Right ventricle myocardium inferior (tissue), 1 donor: ENCODE measurements at regions not wholly inside any gene's neighbourhood (a gene's known extent, or its start where the extent isn't known, plus 50 kb on each side); places are given as distances from the start of the nearest gene placed in this dataset.

ENCODE experiments used
- ATAC-seq: fragments of 200-7000 bp; cut with Tn5 transposase; one replicate; pipeline ENCODE4 v1.9.1; 2020; ENCODE audit warnings: mild to moderate bottlenecking, moderate library complexity
- DNase-seq: peaks from one replicate; pipeline ENCODE4 v3.0.0; 2021; ENCODE audit errors: missing footprints
- intact Hi-C: fragments of 100-400 bp; cut with DNase I; formaldehyde crosslinking; loops from one replicate; pipeline ENCODE4 v1.11.0; 2022
- donor health status: DM: no; HTN: yes; CAD: no; lungs with severe emphysema.

DNA sequence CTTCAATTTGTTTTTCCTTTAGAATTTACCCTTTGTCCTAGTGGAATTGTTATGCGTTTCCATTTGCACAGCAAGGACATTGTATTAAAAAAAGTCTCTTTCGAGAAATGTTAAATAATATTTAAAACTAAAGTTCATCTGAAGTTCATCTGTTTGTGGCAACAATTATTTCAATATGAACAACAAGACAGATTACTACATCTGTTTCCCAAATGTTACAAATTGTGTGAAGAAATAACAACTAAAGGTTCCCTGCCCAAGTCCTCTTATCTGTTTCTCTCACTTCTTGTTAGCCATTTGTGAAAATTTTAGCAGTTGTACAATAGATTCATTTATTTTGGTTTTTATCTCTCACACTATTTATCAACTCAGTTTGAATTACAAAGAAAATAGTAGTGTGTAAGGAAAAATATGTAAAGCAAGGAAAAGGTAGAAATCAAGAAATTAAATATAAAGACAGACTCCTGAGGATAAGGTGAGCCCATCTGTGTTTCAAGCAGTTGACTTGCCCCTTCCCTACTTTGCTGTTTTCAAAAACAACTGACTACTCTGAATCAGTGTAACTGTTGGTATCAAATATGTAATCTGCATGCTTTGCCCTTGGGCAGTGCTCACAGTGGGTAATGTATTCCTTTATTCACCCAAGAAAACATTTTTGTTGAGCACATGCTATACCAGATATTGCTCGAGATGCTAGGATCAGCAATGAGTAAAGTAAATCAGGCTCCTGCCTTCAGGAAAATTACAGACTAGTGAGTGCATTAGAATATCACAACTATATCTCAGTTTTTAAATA lies 118.9 kb upstream of the PCDH7 start:
- DNase-seq (no peak), ATAC-seq (no peak)
- intact Hi-C loops, result no loop called here

DNA sequence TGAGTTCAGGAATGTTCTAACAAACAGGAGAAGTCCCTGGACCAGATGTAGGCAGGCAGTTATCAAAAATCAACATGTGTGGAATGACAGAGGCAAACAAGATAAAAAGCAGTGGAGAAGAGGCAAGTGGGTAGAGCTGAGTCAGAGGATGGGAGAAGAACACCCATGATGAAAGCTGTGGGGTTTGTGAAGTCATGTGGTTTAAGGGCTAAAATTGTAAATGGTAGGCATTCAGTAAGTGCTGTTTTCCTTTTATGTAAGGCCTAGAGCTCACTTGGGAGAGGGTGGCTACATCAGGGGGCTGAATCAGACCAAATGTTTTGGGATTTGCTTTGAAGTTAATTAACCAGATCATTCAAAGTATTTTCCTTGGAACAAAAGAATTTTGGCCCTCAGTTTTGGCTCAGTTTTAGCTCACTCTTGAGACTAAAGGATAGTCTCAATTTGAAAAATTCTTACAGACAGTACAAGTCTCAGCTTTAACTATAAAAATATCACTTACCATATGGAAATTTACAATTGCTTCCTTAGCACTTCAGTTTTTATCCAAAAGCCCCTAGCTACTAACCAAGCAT lies 114.5 kb upstream of the PCDH7 start:
- DNase-seq, result no peak
- intact Hi-C loops, result no loop called here
- no peak for ATAC-seq

DNA sequence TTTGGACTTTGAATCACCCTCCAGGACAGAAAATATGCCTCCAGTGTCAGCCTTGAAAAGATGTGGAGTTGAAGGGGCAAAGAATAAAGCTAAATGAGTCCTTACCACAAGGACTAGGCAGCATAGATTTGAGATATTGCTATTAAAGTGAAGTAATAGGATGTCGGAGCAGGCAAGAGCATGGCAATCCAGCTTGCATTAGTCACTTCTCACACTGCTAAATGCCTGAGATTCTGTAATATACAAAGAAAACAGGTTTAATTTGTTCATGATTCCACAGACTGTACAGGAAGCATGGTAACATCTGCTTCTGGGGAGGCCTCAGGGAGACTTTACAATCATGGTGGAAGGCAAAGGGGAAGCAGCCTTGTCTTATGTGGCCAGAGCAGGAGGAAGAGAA lies 109.8 kb upstream of the PCDH7 start:
- intact Hi-C loops, result no loop called here
- DNase-seq (no peak), ATAC-seq (no peak)

DNA sequence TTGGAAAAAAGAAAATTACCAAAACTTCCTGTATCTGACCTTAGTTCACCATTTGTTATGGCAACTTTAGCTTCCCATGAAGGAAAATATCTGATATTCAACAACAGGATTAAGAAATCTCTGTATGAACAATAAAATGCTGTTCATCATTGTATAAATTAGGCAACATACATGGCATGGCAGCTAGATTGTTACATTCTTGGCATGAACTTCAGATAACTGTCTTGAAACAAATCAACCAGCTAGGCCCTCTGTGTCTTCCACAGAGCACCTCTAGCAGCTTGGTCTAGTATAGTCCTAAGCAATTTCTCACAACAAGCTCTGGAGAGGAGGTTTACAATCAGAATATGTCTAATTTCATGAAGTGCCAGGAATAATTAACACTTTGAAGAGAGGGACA lies 105.4 kb upstream of the PCDH7 start:
- DNase-seq (no peak), ATAC-seq (no peak)
- intact Hi-C loops, result no loop called here

DNA sequence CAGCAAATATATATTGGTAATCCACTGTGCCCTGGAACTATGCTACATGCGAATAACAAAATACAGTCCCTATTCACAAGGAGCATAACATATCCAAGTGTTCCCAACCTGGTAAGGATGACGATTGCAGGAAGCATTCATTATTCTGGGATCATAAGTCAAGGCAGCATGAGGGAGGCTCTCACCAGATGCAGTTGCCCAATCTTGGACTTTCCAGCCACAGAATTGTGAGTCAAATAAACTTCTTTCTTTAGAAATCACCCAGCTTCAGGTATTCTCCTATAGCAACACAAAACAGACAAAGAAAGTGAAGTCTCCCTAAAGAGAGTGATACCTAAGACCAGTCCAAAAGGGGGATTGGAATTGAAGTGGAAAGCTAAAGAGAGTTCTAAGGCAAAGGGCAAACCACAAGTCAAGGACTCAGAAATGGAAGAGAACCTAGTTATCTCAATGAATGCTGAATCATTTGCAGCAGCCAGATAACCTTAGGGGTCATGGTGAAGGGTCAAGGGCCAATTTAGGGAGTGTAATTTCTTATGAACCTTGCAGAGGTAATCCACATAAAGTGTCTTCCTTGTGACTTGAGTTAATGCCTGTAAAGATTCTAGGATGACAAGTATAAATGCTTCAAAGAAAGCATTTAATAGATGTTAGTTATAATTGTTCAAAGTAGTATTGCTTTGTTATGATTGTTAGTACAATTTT lies 103.1 kb upstream of the PCDH7 start:
- ATAC-seq, result no peak
- intact Hi-C loops, result no loop called here
- DNase-seq, result no peak

DNA sequence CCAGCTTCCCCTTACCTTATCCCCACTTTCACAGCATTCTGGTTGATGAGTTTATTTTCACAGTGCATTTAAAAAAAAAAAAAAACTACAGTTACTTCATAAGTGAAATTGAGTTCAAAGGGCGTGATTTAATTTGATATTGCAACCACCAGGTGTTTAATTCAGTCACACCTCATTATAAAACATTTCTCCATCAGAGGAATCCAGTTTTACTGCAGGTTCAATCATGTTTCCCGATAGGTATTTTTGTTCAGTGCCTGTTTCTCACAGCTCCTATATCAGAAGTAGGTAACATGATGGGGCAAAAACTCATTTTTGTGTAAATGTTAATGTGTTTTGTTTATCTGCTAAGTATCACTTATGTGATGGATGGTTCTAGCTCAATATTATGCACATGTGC lies 102.3 kb upstream of the PCDH7 start:
- ATAC-seq (no peak), DNase-seq (no peak)
- intact Hi-C loops, result no loop called here

DNA sequence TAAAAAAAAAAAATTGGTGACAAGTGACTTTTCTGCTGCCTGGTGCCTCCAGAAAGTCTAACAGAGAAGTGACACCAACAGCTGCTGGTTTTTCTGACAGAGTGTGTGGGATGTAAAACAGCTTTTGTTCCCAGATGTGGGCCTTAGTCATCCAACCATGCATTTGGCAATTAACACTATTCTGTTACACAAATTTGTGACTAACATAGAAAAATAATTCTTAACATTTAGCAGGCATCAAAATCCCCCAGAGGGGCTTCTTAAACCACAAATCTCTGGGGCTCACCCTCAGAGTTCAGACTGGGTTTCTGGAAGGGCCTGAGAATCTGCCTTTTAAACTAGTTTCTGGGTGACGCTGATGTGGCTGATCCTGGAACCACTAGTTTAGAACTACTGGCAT lies 100.5 kb upstream of the PCDH7 start:
- ATAC-seq, result peak; percentile 60
- intact Hi-C loops, result no loop called here
- DNase-seq, result no peak

DNA sequence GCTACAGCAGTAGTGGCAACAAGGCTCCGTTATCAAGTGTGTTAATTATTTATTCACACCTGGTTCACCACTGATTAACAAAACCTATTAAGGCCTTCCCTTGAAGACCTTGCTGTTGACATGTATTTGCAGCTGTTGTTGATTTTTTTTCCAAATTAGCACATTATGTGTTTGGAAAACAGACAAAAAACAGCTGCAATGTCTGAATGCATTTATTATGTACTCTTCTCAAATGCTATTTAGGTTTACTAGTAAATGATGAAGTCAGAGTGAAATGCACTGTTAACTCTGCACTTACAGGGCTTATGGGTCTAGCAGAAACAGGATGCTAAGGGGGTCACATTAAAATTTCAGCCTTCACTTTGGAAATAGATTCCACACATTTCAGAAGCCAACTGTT lies 99.5 kb upstream of the PCDH7 start:
- DNase-seq (no peak), ATAC-seq (no peak)
- intact Hi-C loops, result no loop called here

DNA sequence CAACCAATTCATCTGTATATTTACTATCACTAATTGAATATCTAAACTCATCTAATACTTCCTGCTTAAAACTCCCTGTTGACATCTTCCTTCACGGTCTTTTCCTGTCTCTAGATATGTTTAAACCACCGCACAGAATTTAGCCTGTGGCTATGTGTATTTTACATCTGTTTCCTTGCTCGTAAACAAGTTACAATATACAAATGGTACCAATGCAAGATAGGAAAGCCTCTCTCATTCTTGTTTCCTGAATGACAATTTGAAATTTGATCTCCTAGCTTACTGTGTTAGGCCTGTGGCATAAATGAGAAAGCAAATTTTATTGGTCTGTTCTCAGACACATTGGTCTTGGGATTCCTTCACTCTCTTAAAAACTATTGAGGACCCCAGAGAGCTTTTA lies 89.7 kb upstream of the PCDH7 start:
- DNase-seq (no peak), ATAC-seq (no peak)
- intact Hi-C loops, result no loop called here

DNA sequence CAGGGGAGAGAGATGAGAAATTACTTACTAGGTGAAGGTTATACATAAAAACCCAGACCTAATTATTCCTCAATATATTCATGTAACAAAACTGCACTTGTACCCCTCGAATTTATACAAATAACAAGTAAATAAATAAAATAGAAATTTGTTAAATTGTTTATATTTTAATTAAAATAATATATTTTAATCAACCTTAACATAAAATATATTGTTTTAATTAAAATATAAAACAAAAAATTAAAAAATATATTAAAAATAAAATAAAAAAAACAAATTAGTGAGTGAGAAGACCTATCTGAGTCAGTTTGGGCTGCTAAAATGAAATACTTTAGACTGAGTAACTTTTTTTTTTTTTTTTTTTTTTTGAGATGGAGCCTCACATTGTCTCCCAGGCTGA lies 87.4 kb upstream of the PCDH7 start:
- intact Hi-C loops, result no loop called here
- no peak for DNase-seq
- no peak for ATAC-seq

DNA sequence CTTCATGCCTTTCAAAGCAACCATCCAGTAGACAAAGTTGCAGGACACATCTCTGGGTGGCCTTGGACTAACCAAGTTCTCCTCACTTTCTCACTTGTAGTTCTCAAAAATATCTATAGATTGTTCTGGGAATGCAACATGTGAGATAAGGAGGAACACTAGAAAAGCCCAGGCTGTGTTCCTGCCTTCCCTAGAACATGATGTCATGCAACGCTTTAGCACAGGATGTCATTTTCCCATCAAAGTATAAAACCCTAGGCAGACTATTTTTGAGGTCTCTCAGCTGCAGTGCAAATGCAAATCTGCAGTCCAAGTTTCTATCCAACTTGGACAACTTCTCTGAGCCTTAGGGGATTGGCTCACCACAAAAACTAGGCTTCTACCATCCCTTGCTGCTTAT lies 78.8 kb upstream of the PCDH7 start:
- intact Hi-C loops, result no loop called here
- DNase-seq (no peak), ATAC-seq (no peak)

DNA sequence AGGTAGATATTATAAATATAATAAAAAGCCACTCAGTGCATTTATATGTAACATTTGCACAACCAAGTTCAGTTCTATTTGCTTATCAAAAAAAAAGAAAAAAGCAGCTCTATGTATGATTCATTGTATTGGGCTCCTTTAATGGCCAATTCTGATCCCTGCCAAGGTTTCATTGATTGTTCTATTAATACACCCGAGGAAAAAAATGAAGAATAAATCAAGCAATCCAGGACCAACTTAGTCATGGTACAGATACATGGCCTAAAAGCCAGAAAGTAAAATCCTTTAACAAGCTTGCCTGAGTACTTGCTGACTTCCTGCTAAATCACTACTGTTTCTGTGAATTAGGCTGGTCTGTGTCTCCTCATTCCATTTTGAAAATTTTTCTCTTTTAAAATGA lies 77.6 kb upstream of the PCDH7 start:
- no peak for ATAC-seq
- intact Hi-C loops, result no loop called here
- no peak for DNase-seq

DNA sequence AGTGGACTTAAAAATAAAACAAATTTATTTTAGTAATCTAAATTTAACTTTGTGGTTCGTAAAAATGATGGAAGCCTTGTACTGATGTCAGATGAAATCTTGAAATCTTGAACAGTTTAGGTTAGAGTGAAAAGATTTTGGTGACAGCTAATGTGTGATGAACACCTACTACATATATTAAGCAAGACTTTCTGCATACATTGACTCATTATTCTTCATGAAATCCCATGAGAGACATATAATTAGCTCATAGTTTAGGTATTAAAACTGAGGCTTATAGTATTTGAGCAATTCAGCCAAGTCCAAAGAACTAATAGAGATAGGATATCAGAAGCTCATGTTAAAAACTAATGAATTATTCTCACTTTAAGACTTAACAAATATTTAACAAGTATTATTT lies 66.9 kb upstream of the PCDH7 start:
- intact Hi-C loops, result no loop called here
- DNase-seq, result no peak
- ATAC-seq, result no peak

DNA sequence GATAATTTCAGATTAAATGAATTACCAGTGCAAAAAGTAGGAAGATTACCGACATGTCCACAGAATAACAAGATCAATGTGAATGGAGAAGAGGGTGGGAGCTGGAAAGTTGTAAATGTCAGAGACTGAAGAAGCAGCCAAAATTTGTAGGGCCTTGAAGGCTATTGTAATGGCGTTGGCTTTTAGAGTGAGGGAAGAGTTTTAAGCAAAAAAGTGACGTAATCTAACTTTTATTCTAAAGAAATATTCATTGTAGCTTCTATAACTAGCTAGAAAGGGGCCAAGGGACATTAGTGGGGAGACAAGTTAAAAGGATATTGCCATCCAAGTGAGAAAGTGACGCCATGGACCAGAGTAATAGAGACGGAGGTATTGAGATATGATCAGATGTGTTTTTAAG lies 63.3 kb upstream of the PCDH7 start:
- ATAC-seq (no peak), DNase-seq (no peak)
- intact Hi-C loops, result no loop called here

DNA sequence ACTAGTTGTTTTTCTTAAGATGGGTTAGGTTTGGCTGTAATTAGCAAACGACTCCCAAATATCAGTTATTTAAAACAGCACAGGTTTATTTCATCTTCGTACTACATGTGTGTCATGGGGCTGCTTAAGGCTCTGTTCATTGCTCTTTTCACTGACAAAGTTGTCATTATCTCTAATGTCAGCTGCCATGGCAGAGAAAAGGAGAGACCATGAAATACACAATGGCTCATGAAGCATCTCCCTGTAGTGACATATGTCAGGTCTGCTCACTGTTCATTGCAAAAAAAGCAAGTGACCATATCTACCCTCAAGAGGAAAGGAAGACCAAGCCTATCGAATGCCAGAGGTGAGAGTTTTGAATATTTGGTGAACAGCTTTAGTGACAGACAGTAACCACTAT lies 52.2 kb upstream of the PCDH7 start:
- intact Hi-C loops, result no loop called here
- DNase-seq, result no peak
- ATAC-seq, result no peak

DNA sequence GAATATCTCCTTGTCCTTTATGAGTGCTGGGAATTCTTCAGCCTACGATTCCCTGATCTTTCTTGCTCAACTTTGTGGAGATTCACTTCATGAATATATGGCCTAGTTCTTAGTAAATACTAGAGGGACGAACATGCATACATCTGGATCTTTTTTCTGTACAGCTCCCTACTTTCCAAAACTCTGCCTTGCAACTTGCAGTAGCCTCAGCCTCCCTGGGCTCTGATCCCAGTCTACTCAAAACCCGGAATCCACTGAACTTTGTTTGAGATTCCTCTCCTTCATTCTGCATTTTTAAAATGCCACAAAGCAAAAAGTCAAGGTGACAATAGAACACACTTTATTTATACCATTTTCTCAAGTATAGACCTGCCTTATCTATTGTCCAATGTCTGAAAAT lies 50.0 kb upstream of the PCDH7 start:
- DNase-seq, result no peak
- no peak for ATAC-seq
- intact Hi-C loops, result no loop called here
